SK-N-SH (cell line): ENCODE measurements at regions not wholly inside any gene's neighbourhood (a gene's known extent, or its start where the extent isn't known, plus 50 kb on each side); places are given as distances from the start of the nearest gene placed in this dataset.

Experiments used
- CTCF ChIA-PET: fragments of 300-600, 350-600 bp; formaldehyde crosslinking; extraction: SDS; loops from one replicate; lab custom pipeline; 2021; lab: Yijun Ruan, JAX
- POLR2A ChIA-PET: fragments of 350-600 bp; sonication (Branson Sonifier 250); formaldehyde crosslinking; extraction: SDS; loops from one replicate; lab custom pipeline; 2020; ENCODE audit warnings: antibody characterized with exemption, inconsistent platforms; lab: Yijun Ruan, JAX
- DNase-seq: peaks from one replicate; pipeline ENCODE4 v3.0.0; 2012
- H2AFZ ChIP-seq: fragments of 200-600 bp; sonication (generic); 2 replicates; pipeline ENCODE4 v1.8.1; 2016; ENCODE audit warnings: antibody characterized with exemption, mild to moderate bottlenecking, low read depth
- H3F3A ChIP-seq: fragments of 200-600 bp; sonication (generic); replicated peaks from 2 replicates; pipeline ENCODE3; 2016; ENCODE audit warnings: antibody characterized with exemption, mild to moderate bottlenecking; ENCODE audit not compliant: insufficient read depth
- H3K27ac ChIP-seq, 2 experiments: fragments of 200-500 bp in 1 of 2; fragments of 200-600 bp in 1 of 2; sonication (Bioruptor generic) in 1 of 2; sonication (generic), shearing (Covaris generic) in 1 of 2; 2 replicates each; pipeline versions ENCODE4 v1.5.1 to v1.6.1; 2014 to 2016; ENCODE audit warnings: low read depth in 2 of 2, inconsistent platforms in 1 of 2, low read length in 1 of 2, mild to moderate bottlenecking in 1 of 2, mixed read lengths in 1 of 2
- H3K27me3 ChIP-seq: fragments of 200-600 bp; sonication (generic), shearing (Covaris generic); 2 replicates; pipeline ENCODE4 v1.6.1; 2016; ENCODE audit warnings: mixed run types; ENCODE audit not compliant: insufficient read depth
- H3K36me3 ChIP-seq, 2 experiments: fragments of 200-500 bp in 1 of 2; fragments of 200-600 bp in 1 of 2; sonication (Bioruptor generic) in 1 of 2; sonication (generic) in 1 of 2; replicated peaks in 1 of 2; 2 replicates each; pipeline versions ENCODE3 to v1.5.1; 2014 to 2016; ENCODE audit warnings: low read length in 1 of 2, mild to moderate bottlenecking in 1 of 2; ENCODE audit not compliant: insufficient read depth in 2 of 2, control insufficient read depth in 1 of 2
- H3K4me1 ChIP-seq, 2 experiments: fragments of 200-500 bp in 1 of 2; fragments of 200-600 bp in 1 of 2; sonication (Bioruptor generic) in 1 of 2; sonication (generic), shearing (Covaris generic) in 1 of 2; 2 replicates each; pipeline versions ENCODE4 v1.5.1 to v1.6.1; 2014 to 2016; ENCODE audit warnings: low read depth in 1 of 2, low read length in 1 of 2, mixed run types in 1 of 2; ENCODE audit not compliant: insufficient read depth in 2 of 2, control insufficient read depth in 1 of 2
- H3K4me2 ChIP-seq: fragments of 200-600 bp; sonication (generic), shearing (Covaris generic); 2 replicates; pipeline ENCODE4 v1.6.1; 2017; ENCODE audit warnings: mixed run types
- H3K4me3 ChIP-seq, 2 experiments: fragments of 200-500 bp in 1 of 2; fragments of 200-600 bp in 1 of 2; sonication (Bioruptor generic) in 1 of 2; sonication (generic), shearing (Covaris generic) in 1 of 2; 2 replicates each; pipeline versions ENCODE4 v1.5.1 to v1.8.1; 2014 to 2016; ENCODE audit warnings: low read depth in 2 of 2, inconsistent platforms in 1 of 2, low read length in 1 of 2, mild to moderate bottlenecking in 1 of 2, mixed read lengths in 1 of 2, moderate library complexity in 1 of 2
- H3K79me2 ChIP-seq: fragments of 200-600 bp; sonication (generic); 2 replicates; pipeline ENCODE4 v1.8.1; 2017; ENCODE audit warnings: mild to moderate bottlenecking; ENCODE audit not compliant: insufficient read depth
- H3K9ac ChIP-seq: fragments of 200-600 bp; sonication (generic); 2 replicates; pipeline ENCODE4 v1.6.1; 2017; ENCODE audit warnings: mixed run types
- H3K9me2 ChIP-seq: fragments of 200-600 bp; sonication (generic); 2 replicates; pipeline ENCODE4 v1.6.1; 2017; ENCODE audit warnings: mixed run types
- H3K9me3 ChIP-seq: fragments of 200-600 bp; sonication (generic); 2 replicates; pipeline ENCODE4 v1.6.1; 2017; ENCODE audit warnings: mixed run types, mild to moderate bottlenecking, moderate library complexity
- H4K20me1 ChIP-seq: fragments of 200-600 bp; sonication (generic); 2 replicates; pipeline ENCODE4 v1.6.1; 2017; ENCODE audit warnings: mild to moderate bottlenecking, mixed run types; ENCODE audit not compliant: insufficient read depth
- CHD2 ChIP-seq: fragments of 150-350 bp; IDR thresholded peaks from 2 replicates; pipeline ENCODE4 v1.6.1; 2018; ENCODE audit warnings: low read length; ENCODE audit not compliant: partially characterized antibody
- ELF1 ChIP-seq: IDR thresholded peaks from 2 replicates; pipeline ENCODE4 v1.4.0; 2012
- EP300 ChIP-seq, 2 experiments: IDR thresholded peaks; 2 replicates each; pipeline versions ENCODE4 v1.4.0 to v1.6.1; 2012; ENCODE audit warnings: borderline replicate concordance in 1 of 2, low read depth in 1 of 2, low read length in 1 of 2
- EZH2phosphoT487 ChIP-seq: fragments of 200-600 bp; sonication (generic); IDR thresholded peaks from 2 replicates; pipeline ENCODE4 v1.6.1; 2017; ENCODE audit warnings: low read depth, mixed run types, mild to moderate bottlenecking, antibody characterized with exemption, moderate library complexity, borderline replicate concordance
- FOSL2 ChIP-seq: IDR thresholded peaks from 2 replicates; pipeline ENCODE4 v1.4.0; 2012; ENCODE audit warnings: low read depth, mild to moderate bottlenecking, moderate library complexity, borderline replicate concordance
- FOXJ3 ChIP-seq: sonication (generic); formaldehyde crosslinking; IDR thresholded peaks from 2 replicates; pipeline ENCODE4 v1.5.1; 2020; ENCODE audit warnings: mild to moderate bottlenecking, missing genetic modification reagents
- FOXM1 ChIP-seq: IDR thresholded peaks from 2 replicates; pipeline ENCODE4 v1.4.0; 2012; ENCODE audit warnings: low read depth, mild to moderate bottlenecking
- JUND ChIP-seq: IDR thresholded peaks from 2 replicates; pipeline ENCODE4 v1.4.0; 2012
- MAX ChIP-seq: IDR thresholded peaks from 2 replicates; pipeline ENCODE4 v1.4.0; 2012; ENCODE audit warnings: low read depth
- MEF2A ChIP-seq: IDR thresholded peaks from 2 replicates; pipeline ENCODE4 v1.4.0; 2012; ENCODE audit warnings: low read depth, borderline replicate concordance
- MXI1 ChIP-seq: IDR thresholded peaks from 2 replicates; pipeline ENCODE4 v1.6.1; 2012; ENCODE audit warnings: mild to moderate bottlenecking, low read depth, low read length, improper control_type of control experiment
- NFIC ChIP-seq: IDR thresholded peaks from 2 replicates; pipeline ENCODE4 v1.4.0; 2012; ENCODE audit warnings: borderline replicate concordance
- NRF1 ChIP-seq: IDR thresholded peaks from 2 replicates; pipeline ENCODE4 v1.6.1; 2012; ENCODE audit warnings: low read depth, mild to moderate bottlenecking, low read length
- RAD21 ChIP-seq: IDR thresholded peaks from 2 replicates; pipeline ENCODE4 v1.6.1; 2012; ENCODE audit warnings: mild to moderate bottlenecking, low read length
- RXRA ChIP-seq: IDR thresholded peaks from 2 replicates; pipeline ENCODE4 v1.4.0; 2012; ENCODE audit warnings: low read depth, mild to moderate bottlenecking, borderline replicate concordance
- SIN3A ChIP-seq: IDR thresholded peaks from 2 replicates; pipeline ENCODE4 v1.6.1; 2012; ENCODE audit warnings: low read depth, mild to moderate bottlenecking, low read length, moderate library complexity, borderline replicate concordance
- SMC3 ChIP-seq: IDR thresholded peaks from 2 replicates; pipeline ENCODE4 v1.6.1; 2012; ENCODE audit warnings: low read depth, low read length, improper control_type of control experiment
- TAF1 ChIP-seq: IDR thresholded peaks from 2 replicates; pipeline ENCODE4 v1.6.1; 2012; ENCODE audit warnings: low read depth, mild to moderate bottlenecking, low read length, moderate library complexity, borderline replicate concordance
- TEAD4 ChIP-seq: IDR thresholded peaks from 2 replicates; pipeline ENCODE4 v1.4.0; 2012; ENCODE audit warnings: mild to moderate bottlenecking, borderline replicate concordance; ENCODE audit not compliant: insufficient read depth
- WGBS: methylation state at CpG from one replicate; pipeline ENCODE4 v1.1.6; 2017; ENCODE audit warnings: low lambda C conversion rate; 5-methylcytosine and 5-hydroxymethylcytosine counted together
- TF ChIP-seq, protein P1 (sequence below): fragments of 150-350 bp; IDR thresholded peaks from 2 replicates; pipeline ENCODE4 v1.6.1; 2017; ENCODE audit warnings: antibody characterized with exemption, low read length, low read depth, borderline replicate concordance
- TF ChIP-seq, protein P2 (sequence below): fragments of 200-600 bp; sonication (generic); IDR thresholded peaks from 2 replicates; pipeline ENCODE4 v1.6.1; 2017; ENCODE audit warnings: antibody characterized with exemption, mild to moderate bottlenecking, moderate library complexity
- TF ChIP-seq, protein P3 (sequence below): IDR thresholded peaks from 2 replicates; pipeline ENCODE4 v1.6.1; 2012; ENCODE audit warnings: mild to moderate bottlenecking, low read depth, low read length, moderate library complexity
- TF ChIP-seq, protein P4 (sequence below): IDR thresholded peaks from 2 replicates; pipeline ENCODE4 v1.4.0; 2012; ENCODE audit warnings: low read depth, borderline replicate concordance
- TF ChIP-seq, protein P5 (sequence below): IDR thresholded peaks from 2 replicates; pipeline ENCODE4 v1.4.0; 2012; ENCODE audit warnings: low read depth, borderline replicate concordance

GRCh38 chr5:167261309-167262100 is 1029.9 kb upstream of the WWC1 start:
- CTCF ChIA-PET, result interaction anchor here (1.2 kb wide), 1 partner anchor 8 kb away, joined by 3 read pairs; no protein-coding TSS in a partner anchor
- 58% methylated on average over 3 of the region's 3 CpGs for WGBS
- no peaks in the 10 kb centered on the region for H4K20me1 ChIP-seq
- no peak overlapping the region for H3K27ac ChIP-seq
- H3K79me2 ChIP-seq, result no peaks in the 10 kb centered on the region
- no peak overlapping the region for H3K9ac ChIP-seq
- H3K4me2 ChIP-seq, result no peak overlapping the region
- POLR2A ChIA-PET, result interaction anchor here (0.6 kb wide), 1 partner anchor 728 kb away, joined by 3 read pairs; no protein-coding TSS in a partner anchor
- no peak for DNase-seq
- H3K4me1 ChIP-seq, result no peaks in the 10 kb centered on the region
- H3K9me2 ChIP-seq, result no peaks in the 10 kb centered on the region
- no peaks in the 10 kb centered on the region for H3K9me3 ChIP-seq
- H3K27me3 ChIP-seq, result no peaks in the 10 kb centered on the region
- no peak overlapping the region for H2AFZ ChIP-seq
- no peaks in the 10 kb centered on the region for H3F3A ChIP-seq
- no peak overlapping the region for H3K4me3 ChIP-seq
- no peaks in the 10 kb centered on the region for H3K36me3 ChIP-seq
- TF ChIP-seq JUND (no peak), FOXM1 (no peak), MEF2A (no peak), NFIC (no peak), FOSL2 (no peak), CHD2 (no peak), NRF1 (no peak), RXRA (no peak), EZH2phosphoT487 (no peak), FOXJ3 (no peak), MXI1 (no peak), TEAD4 (no peak), SMC3 (0 out of 2 replicates have a peak, but pooled peaks have one; percentile 15), SIN3A (no peak), EP300 (IDR thresholded peaks at IDR 0.05; ENCODE audit: borderline replicate concordance in 1 of 2, low read depth in 1 of 2, low read length in 1 of 2) (no peak), MAX (no peak), ELF1 (no peak), TAF1 (no peak), RAD21 (peak; percentile 47)
- TF ChIP-seq, protein P1, sequence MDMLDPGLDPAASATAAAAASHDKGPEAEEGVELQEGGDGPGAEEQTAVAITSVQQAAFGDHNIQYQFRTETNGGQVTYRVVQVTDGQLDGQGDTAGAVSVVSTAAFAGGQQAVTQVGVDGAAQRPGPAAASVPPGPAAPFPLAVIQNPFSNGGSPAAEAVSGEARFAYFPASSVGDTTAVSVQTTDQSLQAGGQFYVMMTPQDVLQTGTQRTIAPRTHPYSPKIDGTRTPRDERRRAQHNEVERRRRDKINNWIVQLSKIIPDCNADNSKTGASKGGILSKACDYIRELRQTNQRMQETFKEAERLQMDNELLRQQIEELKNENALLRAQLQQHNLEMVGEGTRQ, result no peak
- TF ChIP-seq, protein P2, sequence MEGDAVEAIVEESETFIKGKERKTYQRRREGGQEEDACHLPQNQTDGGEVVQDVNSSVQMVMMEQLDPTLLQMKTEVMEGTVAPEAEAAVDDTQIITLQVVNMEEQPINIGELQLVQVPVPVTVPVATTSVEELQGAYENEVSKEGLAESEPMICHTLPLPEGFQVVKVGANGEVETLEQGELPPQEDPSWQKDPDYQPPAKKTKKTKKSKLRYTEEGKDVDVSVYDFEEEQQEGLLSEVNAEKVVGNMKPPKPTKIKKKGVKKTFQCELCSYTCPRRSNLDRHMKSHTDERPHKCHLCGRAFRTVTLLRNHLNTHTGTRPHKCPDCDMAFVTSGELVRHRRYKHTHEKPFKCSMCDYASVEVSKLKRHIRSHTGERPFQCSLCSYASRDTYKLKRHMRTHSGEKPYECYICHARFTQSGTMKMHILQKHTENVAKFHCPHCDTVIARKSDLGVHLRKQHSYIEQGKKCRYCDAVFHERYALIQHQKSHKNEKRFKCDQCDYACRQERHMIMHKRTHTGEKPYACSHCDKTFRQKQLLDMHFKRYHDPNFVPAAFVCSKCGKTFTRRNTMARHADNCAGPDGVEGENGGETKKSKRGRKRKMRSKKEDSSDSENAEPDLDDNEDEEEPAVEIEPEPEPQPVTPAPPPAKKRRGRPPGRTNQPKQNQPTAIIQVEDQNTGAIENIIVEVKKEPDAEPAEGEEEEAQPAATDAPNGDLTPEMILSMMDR, result peak; percentile 57
- TF ChIP-seq, protein P3, sequence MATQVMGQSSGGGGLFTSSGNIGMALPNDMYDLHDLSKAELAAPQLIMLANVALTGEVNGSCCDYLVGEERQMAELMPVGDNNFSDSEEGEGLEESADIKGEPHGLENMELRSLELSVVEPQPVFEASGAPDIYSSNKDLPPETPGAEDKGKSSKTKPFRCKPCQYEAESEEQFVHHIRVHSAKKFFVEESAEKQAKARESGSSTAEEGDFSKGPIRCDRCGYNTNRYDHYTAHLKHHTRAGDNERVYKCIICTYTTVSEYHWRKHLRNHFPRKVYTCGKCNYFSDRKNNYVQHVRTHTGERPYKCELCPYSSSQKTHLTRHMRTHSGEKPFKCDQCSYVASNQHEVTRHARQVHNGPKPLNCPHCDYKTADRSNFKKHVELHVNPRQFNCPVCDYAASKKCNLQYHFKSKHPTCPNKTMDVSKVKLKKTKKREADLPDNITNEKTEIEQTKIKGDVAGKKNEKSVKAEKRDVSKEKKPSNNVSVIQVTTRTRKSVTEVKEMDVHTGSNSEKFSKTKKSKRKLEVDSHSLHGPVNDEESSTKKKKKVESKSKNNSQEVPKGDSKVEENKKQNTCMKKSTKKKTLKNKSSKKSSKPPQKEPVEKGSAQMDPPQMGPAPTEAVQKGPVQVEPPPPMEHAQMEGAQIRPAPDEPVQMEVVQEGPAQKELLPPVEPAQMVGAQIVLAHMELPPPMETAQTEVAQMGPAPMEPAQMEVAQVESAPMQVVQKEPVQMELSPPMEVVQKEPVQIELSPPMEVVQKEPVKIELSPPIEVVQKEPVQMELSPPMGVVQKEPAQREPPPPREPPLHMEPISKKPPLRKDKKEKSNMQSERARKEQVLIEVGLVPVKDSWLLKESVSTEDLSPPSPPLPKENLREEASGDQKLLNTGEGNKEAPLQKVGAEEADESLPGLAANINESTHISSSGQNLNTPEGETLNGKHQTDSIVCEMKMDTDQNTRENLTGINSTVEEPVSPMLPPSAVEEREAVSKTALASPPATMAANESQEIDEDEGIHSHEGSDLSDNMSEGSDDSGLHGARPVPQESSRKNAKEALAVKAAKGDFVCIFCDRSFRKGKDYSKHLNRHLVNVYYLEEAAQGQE, result no peak
- TF ChIP-seq, protein P4, sequence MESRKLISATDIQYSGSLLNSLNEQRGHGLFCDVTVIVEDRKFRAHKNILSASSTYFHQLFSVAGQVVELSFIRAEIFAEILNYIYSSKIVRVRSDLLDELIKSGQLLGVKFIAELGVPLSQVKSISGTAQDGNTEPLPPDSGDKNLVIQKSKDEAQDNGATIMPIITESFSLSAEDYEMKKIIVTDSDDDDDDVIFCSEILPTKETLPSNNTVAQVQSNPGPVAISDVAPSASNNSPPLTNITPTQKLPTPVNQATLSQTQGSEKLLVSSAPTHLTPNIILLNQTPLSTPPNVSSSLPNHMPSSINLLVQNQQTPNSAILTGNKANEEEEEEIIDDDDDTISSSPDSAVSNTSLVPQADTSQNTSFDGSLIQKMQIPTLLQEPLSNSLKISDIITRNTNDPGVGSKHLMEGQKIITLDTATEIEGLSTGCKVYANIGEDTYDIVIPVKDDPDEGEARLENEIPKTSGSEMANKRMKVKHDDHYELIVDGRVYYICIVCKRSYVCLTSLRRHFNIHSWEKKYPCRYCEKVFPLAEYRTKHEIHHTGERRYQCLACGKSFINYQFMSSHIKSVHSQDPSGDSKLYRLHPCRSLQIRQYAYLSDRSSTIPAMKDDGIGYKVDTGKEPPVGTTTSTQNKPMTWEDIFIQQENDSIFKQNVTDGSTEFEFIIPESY, result no peak
- TF ChIP-seq, protein P5, sequence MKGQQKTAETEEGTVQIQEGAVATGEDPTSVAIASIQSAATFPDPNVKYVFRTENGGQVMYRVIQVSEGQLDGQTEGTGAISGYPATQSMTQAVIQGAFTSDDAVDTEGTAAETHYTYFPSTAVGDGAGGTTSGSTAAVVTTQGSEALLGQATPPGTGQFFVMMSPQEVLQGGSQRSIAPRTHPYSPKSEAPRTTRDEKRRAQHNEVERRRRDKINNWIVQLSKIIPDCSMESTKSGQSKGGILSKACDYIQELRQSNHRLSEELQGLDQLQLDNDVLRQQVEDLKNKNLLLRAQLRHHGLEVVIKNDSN, result no peak
